Uterus (tissue), 2 donors: ENCODE measurements at regions not wholly inside any gene's neighbourhood (a gene's known extent, or its start where the extent isn't known, plus 50 kb on each side); places are given as distances from the start of the nearest gene placed in this dataset.

Experiments used
- CTCF ChIP-seq, 4 experiments: fragments of 200-600 bp in 2 of 4; fragments of 450-650 bp in 2 of 4; sonication (generic) in 2 of 4; IDR thresholded peaks; one replicate each; pipeline ENCODE4 v1.5.1; 2016 to 2019; ENCODE audit warnings: antibody characterized with exemption in 4 of 4, mild to moderate bottlenecking in 2 of 4, moderate library complexity in 1 of 4
- POLR2A ChIP-seq, 2 donors: fragments of 450-650 bp; IDR thresholded peaks; one replicate each; pipeline ENCODE4 v1.6.1; 2016; ENCODE audit warnings: antibody characterized with exemption in 2 of 2, mild to moderate bottlenecking in 1 of 2, moderate library complexity in 1 of 2

- TF ChIP-seq CTCF (IDR thresholded peaks at IDR 0.05) (no peak), POLR2A (IDR thresholded peaks at IDR 0.05) (no peak)
Observed at GRCh38 chr14:44112774-44113460, 394.2 kb downstream of the FSCB start.
